ENCODE measurements at regions not wholly inside any gene's neighbourhood (a gene's known extent, or its start where the extent isn't known, plus 50 kb on each side); places are given as distances from the start of the nearest gene placed in this dataset.

DNA sequence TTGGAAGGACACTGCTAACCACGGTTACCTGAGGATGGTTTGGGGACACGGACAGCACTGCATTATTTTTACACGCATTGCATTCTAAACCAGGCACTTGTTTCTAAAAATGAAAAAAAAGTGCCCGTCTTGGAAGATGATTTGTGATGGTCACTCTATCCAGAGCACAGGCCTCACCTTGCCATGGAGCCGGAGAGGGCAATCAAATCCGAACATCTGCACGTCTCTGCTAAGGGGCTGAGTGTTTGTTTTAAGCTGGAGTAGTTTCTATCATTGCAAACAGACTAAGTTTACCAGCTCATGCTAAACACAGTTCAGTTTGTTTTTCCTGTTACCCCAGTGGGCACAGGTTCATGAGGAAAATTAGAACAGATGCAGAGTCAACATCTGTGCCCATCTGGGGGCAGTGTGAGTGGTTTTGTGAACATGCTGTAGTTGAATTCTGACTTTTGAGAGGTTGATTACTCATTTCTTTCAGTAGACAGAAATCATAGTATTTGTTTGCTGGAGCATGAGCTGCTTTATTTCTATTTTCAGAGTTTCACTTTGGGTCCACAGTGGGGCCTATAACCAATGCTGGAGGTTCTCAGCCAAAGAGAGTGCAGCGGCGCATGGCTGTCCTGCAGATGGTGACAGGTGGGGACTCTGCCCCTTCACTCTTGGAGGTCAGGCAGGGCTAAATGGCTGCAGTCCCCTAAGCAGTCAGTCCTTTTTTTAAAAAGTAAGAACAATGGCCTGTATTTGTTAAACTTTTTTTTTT is 65.4 kb upstream of the ENPP6 start:
- H3K4me1 ChIP-seq, result peaks cover 3 to 11% of the 10 kb centered on the region in 2 donors
- intact Hi-C loops (cut with DNase I; ENCODE audit: low total_unique reads) (no loop called here), in situ Hi-C loops (cut with MboI; ENCODE audit: low sequenced_read_pairs in 4 of 4) (loop anchor here in 1 of 4 donors (10.0 kb wide), 1 partner anchor 252 kb away; no protein-coding TSS in a partner anchor)
- H3K4me3 ChIP-seq, result no peak overlapping the region
- ATAC-seq (no peak), DNase-seq (no peak)
- H3K9me3 ChIP-seq, result no peaks in the 10 kb centered on the region
- TF ChIP-seq, protein P1, sequence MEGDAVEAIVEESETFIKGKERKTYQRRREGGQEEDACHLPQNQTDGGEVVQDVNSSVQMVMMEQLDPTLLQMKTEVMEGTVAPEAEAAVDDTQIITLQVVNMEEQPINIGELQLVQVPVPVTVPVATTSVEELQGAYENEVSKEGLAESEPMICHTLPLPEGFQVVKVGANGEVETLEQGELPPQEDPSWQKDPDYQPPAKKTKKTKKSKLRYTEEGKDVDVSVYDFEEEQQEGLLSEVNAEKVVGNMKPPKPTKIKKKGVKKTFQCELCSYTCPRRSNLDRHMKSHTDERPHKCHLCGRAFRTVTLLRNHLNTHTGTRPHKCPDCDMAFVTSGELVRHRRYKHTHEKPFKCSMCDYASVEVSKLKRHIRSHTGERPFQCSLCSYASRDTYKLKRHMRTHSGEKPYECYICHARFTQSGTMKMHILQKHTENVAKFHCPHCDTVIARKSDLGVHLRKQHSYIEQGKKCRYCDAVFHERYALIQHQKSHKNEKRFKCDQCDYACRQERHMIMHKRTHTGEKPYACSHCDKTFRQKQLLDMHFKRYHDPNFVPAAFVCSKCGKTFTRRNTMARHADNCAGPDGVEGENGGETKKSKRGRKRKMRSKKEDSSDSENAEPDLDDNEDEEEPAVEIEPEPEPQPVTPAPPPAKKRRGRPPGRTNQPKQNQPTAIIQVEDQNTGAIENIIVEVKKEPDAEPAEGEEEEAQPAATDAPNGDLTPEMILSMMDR (IDR thresholded peaks at IDR 0.05 in 4 of 5, conservative IDR thresholded peaks at IDR 0.05 in 1 of 5), result no peak
- no peak for TF ChIP-seq POLR2A (IDR thresholded peaks at IDR 0.05)
- no peaks in the 10 kb centered on the region for H3K27me3 ChIP-seq
- H3K36me3 ChIP-seq, result no peaks in the 10 kb centered on the region
- no peak overlapping the region for H3K27ac ChIP-seq

DNA sequence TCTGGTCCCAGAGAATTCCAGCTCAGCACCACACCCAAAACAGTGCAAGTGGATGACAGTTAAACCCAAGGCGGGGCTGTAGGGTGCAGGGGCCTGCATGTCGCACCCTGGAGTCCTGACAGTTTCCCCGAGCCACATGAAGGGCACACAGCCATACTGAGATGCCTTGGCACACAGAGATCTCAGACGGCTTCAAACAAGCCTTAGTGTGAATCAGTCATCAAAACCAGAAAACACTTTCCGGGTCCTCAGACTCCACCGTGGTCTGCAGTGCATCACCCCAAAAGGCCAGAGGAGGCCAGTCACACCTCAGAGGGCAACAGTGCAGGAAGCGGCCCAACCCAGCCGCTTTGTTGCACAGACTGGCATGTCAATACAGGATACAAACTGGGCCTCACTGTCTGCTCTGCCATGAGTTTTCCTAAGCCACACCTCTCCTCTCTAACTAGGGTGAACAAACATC is 64.6 kb upstream of the ENPP6 start:
- no peak overlapping the region for H3K27ac ChIP-seq
- H3K27me3 ChIP-seq, result no peaks in the 10 kb centered on the region
- peak in 1 of 2 donors; percentile 56 for ATAC-seq
- no peaks in the 10 kb centered on the region for H3K9me3 ChIP-seq
- no peak for DNase-seq
- H3K4me3 ChIP-seq, result no peak overlapping the region
- TF ChIP-seq POLR2A (IDR thresholded peaks at IDR 0.05), result no peak
- TF ChIP-seq, protein P1 (IDR thresholded peaks at IDR 0.05 in 4 of 5, conservative IDR thresholded peaks at IDR 0.05 in 1 of 5), result peak in 1 of 5 experiments; percentile 29
- H3K4me1 ChIP-seq, result peaks cover 3% of the 10 kb centered on the region in 2 donors
- no peaks in the 10 kb centered on the region for H3K36me3 ChIP-seq
- in situ Hi-C loops (cut with MboI; ENCODE audit: low sequenced_read_pairs in 4 of 4), result loop anchor here in 1 of 4 donors (10.0 kb wide), 1 partner anchor 253 kb away; no protein-coding TSS in a partner anchor
- intact Hi-C loops (cut with DNase I; ENCODE audit: low total_unique reads), result no loop called here

DNA sequence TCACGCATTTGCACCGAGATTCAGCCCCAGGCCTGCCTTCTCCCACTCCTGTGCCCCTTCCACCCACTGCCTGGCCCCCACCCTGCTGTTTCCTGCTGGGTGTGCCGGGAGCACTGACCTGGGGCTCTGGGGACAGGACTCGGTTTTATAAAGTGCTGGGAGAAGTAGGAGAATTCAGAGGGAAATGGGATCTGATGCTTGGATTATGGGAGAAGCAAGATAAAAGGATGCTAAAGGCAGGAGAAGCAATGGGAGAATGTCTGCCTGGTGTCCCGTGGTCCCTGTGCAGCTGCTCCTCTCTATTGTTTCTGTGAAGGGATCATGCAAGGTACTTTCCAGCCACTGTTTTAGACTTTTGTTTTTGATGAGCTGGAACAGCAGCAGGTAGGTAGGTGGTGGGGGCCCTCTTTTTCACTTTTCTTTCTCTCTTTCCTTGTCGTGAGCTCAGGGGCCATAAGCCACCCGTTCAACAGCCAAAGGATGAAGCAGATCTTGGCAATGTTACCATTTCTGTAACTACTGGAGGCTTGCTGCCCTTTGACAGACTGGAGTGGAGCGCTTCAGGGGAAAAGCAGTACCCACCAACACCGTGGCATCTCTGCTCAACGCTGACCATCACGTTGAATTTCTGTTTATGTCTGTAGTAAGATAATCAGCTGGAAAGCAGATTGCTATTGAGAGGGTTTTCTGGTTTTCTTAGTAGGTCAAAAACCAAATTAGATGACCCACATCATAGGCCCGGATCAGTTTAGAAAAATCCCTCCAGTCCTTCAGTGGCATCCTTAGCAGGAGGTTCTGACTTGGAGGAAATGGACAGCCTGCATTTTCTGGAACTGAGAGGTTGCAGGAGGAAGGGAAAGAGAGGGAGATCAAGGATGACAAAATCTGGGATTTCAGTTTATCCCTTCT is 63.8 kb upstream of the ENPP6 start:
- no peaks in the 10 kb centered on the region for H3K27me3 ChIP-seq
- no peak for DNase-seq
- no peak overlapping the region for H3K27ac ChIP-seq
- no peaks in the 10 kb centered on the region for H3K9me3 ChIP-seq
- no peaks in the 10 kb centered on the region for H3K36me3 ChIP-seq
- in situ Hi-C loops (cut with MboI; ENCODE audit: low sequenced_read_pairs in 4 of 4), result loop anchor here in 1 of 4 donors (10.0 kb wide), 1 partner anchor 253 kb away; no protein-coding TSS in a partner anchor
- no peak overlapping the region for H3K4me3 ChIP-seq
- no peak for TF ChIP-seq POLR2A (IDR thresholded peaks at IDR 0.05)
- TF ChIP-seq, protein P1 (IDR thresholded peaks at IDR 0.05 in 4 of 5, conservative IDR thresholded peaks at IDR 0.05 in 1 of 5), result no peak
- no peak for ATAC-seq
- intact Hi-C loops (cut with DNase I; ENCODE audit: low total_unique reads), result no loop called here
- peaks cover 3% of the 10 kb centered on the region in 2 donors for H3K4me1 ChIP-seq

DNA sequence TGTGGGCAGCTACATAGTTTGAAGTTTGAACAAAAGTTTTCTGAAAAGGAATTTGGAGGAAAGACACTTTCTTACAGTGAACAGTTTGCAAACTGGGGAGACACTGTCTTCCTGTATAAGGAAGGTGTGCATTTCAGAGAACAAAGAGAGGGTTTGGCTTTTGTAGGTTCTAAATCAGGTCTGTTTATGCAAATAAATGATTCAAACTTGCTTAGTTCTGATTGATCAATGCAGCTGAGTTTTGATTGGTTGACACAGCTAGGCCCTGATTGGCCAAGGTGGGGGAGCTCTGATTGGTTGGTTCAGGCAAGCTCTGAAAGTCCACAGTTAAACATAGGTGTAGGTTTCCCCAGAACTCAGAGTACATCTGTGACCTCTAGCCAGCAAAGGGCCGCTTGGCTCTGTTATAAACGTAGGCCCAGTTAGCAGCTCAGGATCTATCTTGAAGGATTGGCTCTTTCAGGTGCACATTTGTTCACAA is 63.0 kb upstream of the ENPP6 start:
- no peaks in the 10 kb centered on the region for H3K36me3 ChIP-seq
- DNase-seq (no peak), ATAC-seq (no peak)
- H3K4me3 ChIP-seq, result no peak overlapping the region
- no peak overlapping the region for H3K27ac ChIP-seq
- in situ Hi-C loops (cut with MboI; ENCODE audit: low sequenced_read_pairs in 4 of 4), result loop anchor here in 1 of 4 donors (10.0 kb wide), 1 partner anchor 254 kb away; no protein-coding TSS in a partner anchor
- H3K9me3 ChIP-seq, result no peaks in the 10 kb centered on the region
- peaks cover 3% of the 10 kb centered on the region in 2 donors for H3K4me1 ChIP-seq
- TF ChIP-seq, protein P1 (IDR thresholded peaks at IDR 0.05 in 4 of 5, conservative IDR thresholded peaks at IDR 0.05 in 1 of 5), result no peak
- no peak for TF ChIP-seq POLR2A (IDR thresholded peaks at IDR 0.05)
- intact Hi-C loops (cut with DNase I; ENCODE audit: low total_unique reads), result no loop called here
- H3K27me3 ChIP-seq, result no peaks in the 10 kb centered on the region

All from gastrocnemius medialis (tissue), 4 donors.